ENCODE measurements at regions not wholly inside any gene's neighbourhood (a gene's known extent, or its start where the extent isn't known, plus 50 kb on each side); places are given as distances from the start of the nearest gene placed in this dataset.

DNA sequence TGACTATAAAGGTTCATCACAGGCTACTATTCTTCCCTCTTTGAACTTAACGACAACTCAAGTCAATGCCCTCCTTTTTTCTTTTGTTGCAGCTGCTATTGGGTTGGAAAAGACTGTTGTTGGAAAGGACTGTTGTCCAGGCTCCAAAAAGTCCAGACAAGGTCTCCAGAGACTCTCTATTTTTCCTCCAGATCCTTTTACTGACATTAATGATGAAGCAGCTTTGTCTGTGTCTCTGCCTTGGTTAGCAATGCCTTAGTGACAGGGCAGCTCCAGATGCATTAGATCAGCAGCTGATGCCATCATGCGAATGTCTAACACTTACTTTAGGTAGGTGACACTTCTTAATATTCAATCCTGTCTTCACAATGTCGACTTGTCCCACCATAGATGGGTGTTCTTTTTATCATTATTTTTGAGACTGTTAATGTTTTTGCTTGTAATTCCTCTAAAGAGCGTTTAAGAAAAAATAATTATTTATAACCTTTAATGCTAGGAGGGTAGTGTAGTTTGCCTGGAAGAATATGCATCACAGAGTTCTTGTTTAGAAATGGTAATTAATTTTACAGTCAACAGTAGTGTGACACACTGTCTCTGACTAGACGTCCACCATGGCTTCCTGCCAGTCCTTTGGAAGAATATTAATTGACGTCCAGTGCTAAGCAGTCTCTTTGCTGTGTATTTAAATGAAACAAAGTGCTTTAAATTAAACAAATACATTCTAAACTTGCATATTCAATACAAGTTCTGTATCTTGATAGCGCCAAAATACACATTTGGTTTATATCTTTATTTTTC lies 492.2 kb downstream of the NR2F1-AS1 start:
- ATAC-seq: no peak
- no peak for DNase-seq (ENCODE audit: low spot score in 2 of 2)
- Mint-ChIP-seq H3K36me3 (no peaks in the 10 kb centered on the region), H3K9me3 (peaks cover 15 to 17% of the 10 kb centered on the region in 2 donors), H3K27ac (no peak overlapping the region)

DNA sequence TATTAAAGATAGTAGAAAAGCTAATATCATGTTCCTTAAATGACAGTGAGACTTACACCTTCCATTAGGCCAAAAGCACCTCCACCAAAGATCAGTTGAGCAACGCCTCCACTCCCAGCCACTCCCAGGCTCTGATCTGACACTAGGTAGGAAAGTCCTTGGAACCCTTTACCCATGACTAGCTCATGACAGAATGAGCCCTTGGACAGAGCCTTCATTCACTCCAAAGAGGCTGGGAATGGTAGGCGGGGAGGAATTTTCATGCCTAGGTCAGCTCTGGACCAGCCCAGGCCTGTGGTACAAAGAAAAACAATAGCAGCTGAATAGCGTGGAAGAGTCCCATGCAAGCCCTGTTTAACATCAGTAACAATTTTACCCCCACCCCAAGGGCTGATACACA lies 493.7 kb downstream of the NR2F1-AS1 start:
- Mint-ChIP-seq H3K36me3 (no peaks in the 10 kb centered on the region), H3K27ac (no peak overlapping the region)

DNA sequence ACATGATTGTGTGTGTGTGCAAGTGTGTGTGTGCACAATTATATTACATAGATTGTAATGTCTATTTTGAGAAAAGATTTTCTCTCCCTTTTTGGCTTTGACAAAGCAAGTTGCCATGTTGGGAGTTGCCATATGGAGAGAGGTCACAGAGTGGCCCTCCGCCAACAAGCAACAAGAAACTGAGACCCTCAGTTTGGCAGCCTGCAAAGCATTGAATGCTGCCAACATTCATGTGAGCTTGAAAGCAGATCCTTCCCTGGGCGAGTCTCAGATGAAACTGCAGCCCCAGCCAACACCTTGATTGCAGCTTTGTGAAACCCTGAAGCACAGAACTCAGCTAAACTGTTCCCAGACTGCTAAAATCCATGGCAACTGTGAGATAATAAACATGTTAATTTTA lies 498.0 kb downstream of the NR2F1-AS1 start:
- no peak for ATAC-seq
- Mint-ChIP-seq H3K9me3 (peaks cover 4 to 8% of the 10 kb centered on the region in 2 donors), H3K27ac (no peak overlapping the region), H3K36me3 (no peaks in the 10 kb centered on the region)
- DNase-seq (ENCODE audit: low spot score in 2 of 2): no peak

More for the DNA sequence above, 493.7 kb downstream of the NR2F1-AS1 start:
- H3K9me3 Mint-ChIP-seq: peaks cover 5 to 10% of the 10 kb centered on the region in 2 donors
- DNase-seq (ENCODE audit: low spot score in 2 of 2) (no peak), ATAC-seq (no peak)

DNA sequence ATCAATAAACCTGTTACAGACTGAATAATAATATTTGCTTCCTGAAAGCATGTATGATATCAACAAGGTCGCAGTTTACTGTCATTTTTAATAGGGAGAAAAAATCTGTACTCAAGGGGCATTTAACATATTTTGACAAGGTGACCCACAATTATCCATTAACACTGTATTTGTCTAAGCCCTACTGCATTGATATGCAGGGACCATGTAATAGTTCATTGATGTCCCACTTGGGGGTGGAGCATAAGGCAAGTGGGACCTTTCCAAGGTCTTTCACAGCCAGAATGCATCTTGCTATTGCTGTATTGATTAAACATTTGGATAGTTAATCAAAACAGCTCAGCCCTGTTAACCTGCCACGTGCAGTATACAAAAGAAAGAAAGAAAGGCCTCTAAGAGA lies 502.0 kb downstream of the NR2F1-AS1 start:
- ATAC-seq (no peak), DNase-seq (ENCODE audit: low spot score in 2 of 2) (no peak)
- peaks cover 0 to 3% of the 10 kb centered on the region in 2 donors for H3K9me3 Mint-ChIP-seq
- no peak overlapping the region for H3K27ac Mint-ChIP-seq
- no peaks in the 10 kb centered on the region for H3K36me3 Mint-ChIP-seq

DNA sequence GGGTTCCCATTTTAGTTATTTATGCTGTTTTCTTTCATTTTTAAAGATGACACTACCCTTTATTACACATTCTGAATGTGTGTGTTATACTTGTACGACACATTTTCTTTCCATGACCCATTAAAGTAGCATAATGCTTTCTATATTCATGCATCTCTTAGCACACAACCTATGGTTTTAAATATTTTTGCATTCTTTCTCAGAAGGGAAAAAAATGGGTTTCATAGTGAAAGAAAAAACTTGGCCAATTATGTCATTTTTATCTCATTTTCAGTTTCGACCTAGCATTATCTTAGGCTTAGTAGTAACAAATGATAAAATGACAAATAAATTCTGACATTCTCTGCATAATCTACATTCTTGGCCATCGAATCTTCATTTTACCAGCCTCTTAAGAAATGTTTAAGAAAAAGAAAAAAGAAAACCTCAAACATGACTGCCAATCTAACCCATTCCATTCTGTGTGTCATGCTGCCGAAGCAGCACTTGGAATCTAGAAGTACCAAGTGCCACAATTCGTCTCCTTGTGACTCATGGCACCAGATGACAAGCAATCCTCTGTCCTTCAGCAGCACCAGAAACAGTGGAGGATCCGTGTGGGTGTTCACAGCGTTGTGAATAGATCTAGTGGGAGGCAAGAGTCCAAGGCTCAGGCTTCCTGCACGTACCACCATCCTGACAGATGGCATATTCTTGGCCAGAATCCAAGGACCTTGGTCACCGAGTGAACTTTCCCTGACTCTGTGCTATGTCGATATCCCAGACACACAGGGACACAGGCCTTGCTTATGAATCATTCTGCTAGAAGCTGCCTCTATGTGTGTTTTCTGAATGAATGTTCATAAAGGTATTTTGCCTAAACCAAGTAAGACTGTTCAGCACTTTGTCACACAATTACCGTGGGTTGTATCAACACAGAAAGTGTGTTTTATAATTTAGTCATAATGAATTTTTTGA lies 502.7 kb downstream of the NR2F1-AS1 start:
- peak in 1 of 2 donors; percentile 62 for ATAC-seq
- DNase-seq (ENCODE audit: low spot score in 2 of 2): no peak
- peaks cover 3% of the 10 kb centered on the region in 2 donors for H3K9me3 Mint-ChIP-seq
- no peaks in the 10 kb centered on the region for H3K36me3 Mint-ChIP-seq
- no peak overlapping the region for H3K27ac Mint-ChIP-seq

DNA sequence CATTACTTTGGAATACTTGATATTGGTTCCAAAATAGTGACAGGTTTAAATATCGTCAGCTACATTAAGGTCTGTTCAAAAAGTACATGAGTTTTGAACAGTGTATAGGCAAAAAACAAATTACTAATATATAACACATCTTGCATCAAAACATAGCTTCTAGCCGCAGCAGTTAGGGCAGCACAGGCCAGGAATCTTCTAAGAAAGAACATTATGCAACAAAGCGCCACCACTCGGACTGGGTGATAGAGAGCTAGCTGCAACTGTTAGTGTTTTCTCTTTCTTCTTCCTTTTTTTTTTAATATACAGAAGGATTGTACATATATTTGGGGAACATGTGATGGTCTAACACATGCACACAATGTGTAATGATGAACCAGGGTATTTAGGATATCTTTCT lies 504.5 kb downstream of the NR2F1-AS1 start:
- DNase-seq (ENCODE audit: low spot score in 2 of 2) (no peak), ATAC-seq (no peak)
- Mint-ChIP-seq H3K9me3 (peaks cover 4 to 6% of the 10 kb centered on the region in 2 donors), H3K27ac (no peak overlapping the region), H3K36me3 (no peaks in the 10 kb centered on the region)

DNA sequence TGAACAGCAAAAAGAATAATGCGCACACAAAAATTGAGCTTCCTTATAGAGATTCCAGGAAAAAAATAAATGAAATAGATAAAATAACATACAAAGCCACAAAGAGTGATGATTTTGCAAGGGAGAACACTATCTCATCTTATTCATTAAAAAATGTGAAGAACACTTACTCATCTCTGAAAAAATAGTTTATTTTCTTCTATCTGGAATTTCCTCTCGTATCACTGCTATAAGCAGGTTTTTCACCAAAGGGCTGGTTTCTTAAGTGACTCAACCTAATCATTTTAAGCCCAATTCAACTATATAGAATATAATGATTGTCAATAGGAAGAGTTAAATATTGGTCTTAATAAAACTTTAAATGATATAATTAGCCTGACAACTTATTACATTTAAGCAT lies 504.9 kb downstream of the NR2F1-AS1 start:
- Mint-ChIP-seq H3K9me3 (peaks cover 4 to 7% of the 10 kb centered on the region in 2 donors), H3K27ac (no peak overlapping the region), H3K36me3 (no peaks in the 10 kb centered on the region)
- ATAC-seq (no peak), DNase-seq (ENCODE audit: low spot score in 2 of 2) (no peak)

DNA sequence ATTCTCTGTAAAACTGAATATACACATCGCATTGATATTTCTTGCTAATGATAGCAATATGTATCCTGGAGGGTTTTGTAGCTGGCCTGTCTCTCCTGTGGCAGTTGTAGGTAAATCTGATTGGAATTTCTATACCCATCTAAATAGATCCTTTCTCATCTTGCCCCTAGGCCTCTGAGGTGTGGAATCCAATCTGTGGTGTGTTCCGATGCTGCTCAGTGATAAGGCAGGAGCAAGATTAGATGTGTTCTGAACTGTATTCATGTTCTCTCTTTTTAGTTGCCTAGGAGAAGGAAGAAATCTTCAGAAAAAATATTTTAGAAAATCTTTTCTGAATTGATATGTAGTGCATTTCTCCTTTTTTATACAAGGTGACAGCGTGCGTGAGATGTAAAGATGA lies 507.5 kb downstream of the NR2F1-AS1 start:
- ATAC-seq (no peak), DNase-seq (ENCODE audit: low spot score in 2 of 2) (no peak)
- Mint-ChIP-seq H3K27ac (no peak overlapping the region), H3K9me3 (peaks cover 9 to 12% of the 10 kb centered on the region in 2 donors), H3K36me3 (no peaks in the 10 kb centered on the region)

DNA sequence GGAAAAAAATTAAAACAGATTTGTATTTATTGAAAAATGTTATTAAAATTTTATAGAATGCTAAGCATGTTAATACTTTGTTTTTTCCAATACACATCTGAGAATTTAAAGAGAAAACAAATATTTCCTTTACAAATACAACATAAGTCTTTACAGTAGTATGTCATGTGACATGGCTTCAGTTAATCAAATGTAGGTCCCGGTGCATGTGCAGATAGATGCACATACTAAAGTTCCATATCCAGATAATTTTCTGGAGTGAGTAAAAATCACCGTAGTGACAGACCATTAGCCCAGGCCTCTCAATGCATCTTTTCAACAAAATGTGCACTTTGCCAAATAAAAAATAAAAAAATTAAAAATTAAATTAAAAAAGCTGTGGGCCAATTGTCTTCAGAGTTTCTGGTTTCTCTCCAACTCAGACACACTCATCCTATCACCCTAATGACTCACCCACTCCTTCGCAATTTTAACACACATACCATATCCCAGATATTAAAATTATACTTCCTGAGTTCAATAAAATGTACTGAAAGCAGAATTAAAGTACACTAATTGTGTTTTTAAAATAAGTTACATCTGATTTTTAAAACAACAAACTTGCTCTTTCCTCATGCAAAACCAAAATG lies 508.1 kb downstream of the NR2F1-AS1 start:
- no peaks in the 10 kb centered on the region for H3K36me3 Mint-ChIP-seq
- H3K27ac Mint-ChIP-seq: no peak overlapping the region
- ATAC-seq: no peak
- H3K9me3 Mint-ChIP-seq: peaks cover 9 to 12% of the 10 kb centered on the region in 2 donors
- no peak for DNase-seq (ENCODE audit: low spot score in 2 of 2)

DNA sequence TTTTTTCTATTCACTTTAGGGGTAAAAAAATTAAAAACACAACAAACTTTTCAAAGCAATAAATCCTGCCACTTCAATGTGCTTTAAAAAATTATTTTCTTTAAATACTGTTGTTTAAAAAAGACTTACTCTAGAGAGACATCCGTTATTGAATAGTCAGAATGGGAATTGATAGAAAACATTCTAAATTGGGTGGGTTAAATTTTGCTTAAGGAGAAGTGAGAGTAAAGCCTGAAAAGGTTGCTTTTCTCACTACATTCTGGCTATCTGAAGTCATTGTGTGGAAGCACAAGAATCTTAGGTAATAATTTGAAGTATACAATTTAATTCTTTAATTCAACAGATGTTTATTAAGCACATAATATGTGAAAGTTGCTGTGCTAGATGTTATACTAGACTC lies 509.3 kb downstream of the NR2F1-AS1 start:
- H3K36me3 Mint-ChIP-seq: no peaks in the 10 kb centered on the region
- no peak for DNase-seq (ENCODE audit: low spot score in 2 of 2)
- H3K27ac Mint-ChIP-seq: no peak overlapping the region
- H3K9me3 Mint-ChIP-seq: peaks cover 9 to 12% of the 10 kb centered on the region in 2 donors
- no peak for ATAC-seq

DNA sequence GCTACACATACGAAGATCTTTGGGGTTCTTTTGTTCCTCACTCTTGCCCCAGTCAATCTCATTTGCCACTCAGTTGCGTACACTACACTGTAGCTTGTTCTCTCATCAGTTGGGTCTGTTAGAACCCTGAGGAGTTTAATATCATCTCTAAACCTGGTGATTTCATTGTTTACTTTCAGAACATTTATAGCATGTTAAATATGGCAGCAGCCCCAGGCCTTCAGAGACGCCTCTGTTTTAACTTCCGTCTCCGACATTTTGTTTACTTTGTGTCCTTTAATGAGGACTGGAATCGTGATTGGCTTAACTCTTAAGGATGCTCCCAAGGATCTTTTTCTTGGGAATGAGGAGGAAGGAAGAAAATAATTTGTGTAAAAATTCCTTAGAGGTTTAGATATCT lies 510.1 kb downstream of the NR2F1-AS1 start:
- Mint-ChIP-seq H3K9me3 (peaks cover 9 to 12% of the 10 kb centered on the region in 2 donors), H3K36me3 (no peaks in the 10 kb centered on the region), H3K27ac (no peak overlapping the region)
- no peak for DNase-seq (ENCODE audit: low spot score in 2 of 2)
- ATAC-seq: no peak

DNA sequence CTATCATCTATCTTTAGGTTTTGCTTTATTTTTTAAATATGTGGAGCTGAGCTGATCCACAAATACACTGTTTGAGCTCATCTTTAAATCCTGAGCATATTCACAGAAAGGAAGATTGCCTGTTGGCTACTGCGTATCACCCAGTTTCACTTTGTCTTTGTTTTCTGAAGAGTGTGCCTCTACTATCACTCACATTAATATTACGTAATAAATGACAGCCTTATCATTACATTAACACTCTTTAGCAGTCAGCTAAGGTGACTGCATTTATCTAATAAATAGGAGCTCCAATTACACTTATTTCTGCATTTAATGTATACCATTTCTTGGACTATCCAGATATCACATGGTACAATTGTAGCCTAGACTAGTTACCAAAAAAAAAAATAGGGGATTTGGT lies 511.7 kb downstream of the NR2F1-AS1 start:
- no peak for ATAC-seq
- no peak for DNase-seq (ENCODE audit: low spot score in 2 of 2)
- Mint-ChIP-seq H3K36me3 (no peaks in the 10 kb centered on the region), H3K9me3 (peaks cover 14 to 16% of the 10 kb centered on the region in 2 donors), H3K27ac (no peak overlapping the region)

DNA sequence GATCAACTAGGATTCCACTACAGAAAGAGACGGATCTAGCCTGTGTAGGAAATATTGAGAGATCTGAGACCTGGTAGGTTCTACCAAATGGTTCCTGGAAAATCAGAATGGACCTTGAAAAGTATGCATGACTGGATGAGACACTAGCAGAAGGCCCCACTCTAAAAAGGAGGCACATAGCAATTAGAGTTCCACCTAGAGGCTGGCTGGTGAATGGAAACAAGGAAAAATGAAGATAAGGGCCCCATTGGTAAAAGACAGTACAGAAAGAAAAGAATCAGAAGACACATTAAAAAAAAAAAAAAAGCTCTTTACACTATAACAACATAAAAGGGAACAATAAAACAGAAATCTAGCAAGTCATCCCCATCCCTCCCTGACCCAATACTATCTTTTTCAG lies 518.5 kb downstream of the NR2F1-AS1 start:
- no peak for ATAC-seq
- Mint-ChIP-seq H3K27ac (no peak overlapping the region), H3K36me3 (no peaks in the 10 kb centered on the region), H3K9me3 (peaks cover 5 to 9% of the 10 kb centered on the region in 2 donors)
- DNase-seq (ENCODE audit: low spot score in 2 of 2): no peak

DNA sequence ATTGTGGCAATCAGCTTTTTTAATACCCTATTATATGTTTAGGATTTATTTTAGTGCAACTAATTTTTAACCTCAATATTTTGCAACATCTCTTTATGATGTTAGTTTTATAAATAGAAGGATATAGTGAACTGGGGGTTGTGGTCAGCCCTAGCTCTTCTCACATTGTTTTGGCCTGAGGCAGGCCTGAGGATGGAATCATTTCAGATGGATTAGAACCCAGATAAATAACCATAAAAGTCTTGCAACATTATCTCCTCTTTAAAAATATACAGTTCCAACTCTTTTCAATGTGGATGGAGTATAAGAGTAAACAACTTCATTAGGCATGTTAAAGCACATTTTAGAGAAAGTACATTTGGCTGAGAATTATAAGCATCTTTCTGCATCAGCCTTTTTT lies 522.7 kb downstream of the NR2F1-AS1 start:
- DNase-seq (ENCODE audit: low spot score in 2 of 2) (no peak), ATAC-seq (no peak)
- Mint-ChIP-seq H3K9me3 (peaks cover 0 to 8% of the 10 kb centered on the region in 2 donors), H3K27ac (no peak overlapping the region), H3K36me3 (no peaks in the 10 kb centered on the region)

DNA sequence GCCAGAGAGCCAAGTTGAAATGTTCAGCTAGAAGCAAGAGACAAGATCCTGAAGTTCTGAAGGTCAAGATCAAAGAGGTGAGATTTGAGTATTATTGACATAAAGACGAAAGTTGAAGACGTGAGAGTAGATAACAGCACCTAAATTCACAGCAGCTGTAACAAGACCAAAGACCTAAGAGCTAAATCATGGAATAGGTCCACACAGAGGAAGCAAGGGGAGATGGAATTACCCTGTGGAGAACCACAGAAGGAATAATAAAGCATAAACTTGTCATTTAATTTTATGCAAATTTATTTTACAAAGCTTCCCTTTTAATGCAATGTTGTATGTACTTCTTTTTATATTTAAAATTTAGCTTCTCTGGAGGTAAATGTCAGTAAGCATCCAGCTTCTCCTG lies 523.7 kb downstream of the NR2F1-AS1 start:
- DNase-seq (ENCODE audit: low spot score in 2 of 2): no peak

DNA sequence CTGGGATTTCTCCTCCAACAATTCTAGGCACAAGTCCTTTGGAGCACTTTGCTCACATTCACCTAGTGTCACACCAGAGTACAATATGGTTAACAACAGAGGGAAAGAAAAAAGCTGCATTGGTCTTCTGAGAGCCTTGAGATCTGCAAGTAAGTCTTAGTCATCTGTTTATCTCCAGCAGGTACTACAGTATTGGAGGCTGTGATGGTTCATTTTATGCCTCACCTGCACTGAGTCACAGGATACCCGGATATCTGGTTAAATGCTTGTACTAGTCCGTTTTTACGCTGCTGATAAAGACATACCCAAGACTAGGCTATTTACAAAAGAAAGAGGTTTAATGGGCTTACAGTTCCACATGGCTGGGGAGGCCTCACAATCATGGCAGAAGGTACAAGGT lies 525.0 kb downstream of the NR2F1-AS1 start:
- H3K27ac Mint-ChIP-seq: no peak overlapping the region
- no peak for DNase-seq (ENCODE audit: low spot score in 2 of 2)
- ATAC-seq: no peak
- H3K9me3 Mint-ChIP-seq: peaks cover 0 to 4% of the 10 kb centered on the region in 2 donors
- no peaks in the 10 kb centered on the region for H3K36me3 Mint-ChIP-seq

More for the DNA sequence above, 523.7 kb downstream of the NR2F1-AS1 start:
- Mint-ChIP-seq H3K9me3 (peaks cover 0 to 5% of the 10 kb centered on the region in 2 donors), H3K36me3 (no peaks in the 10 kb centered on the region), H3K27ac (no peak overlapping the region)
- no peak for ATAC-seq

DNA sequence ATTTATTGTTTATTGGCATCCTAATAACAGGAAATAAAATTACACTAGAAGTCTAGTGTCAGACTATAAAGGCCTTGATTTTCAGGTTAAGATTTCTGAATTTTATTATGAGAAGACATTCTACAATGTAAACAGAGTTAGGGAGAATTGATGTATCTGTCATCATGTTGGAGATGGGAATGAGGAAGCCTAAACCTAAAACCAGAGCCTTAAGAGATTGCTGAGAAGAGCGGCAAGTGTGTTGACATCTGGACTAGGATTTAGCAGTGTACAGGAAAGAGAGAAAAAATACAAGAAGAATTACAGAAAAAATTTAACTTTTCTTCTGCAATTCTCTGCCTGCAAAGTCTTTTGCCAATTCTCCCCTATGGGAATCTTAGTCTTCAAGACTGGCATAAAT lies 525.5 kb downstream of the NR2F1-AS1 start:
- DNase-seq (ENCODE audit: low spot score in 2 of 2): no peak
- no peak for ATAC-seq
- Mint-ChIP-seq H3K27ac (no peak overlapping the region), H3K36me3 (no peaks in the 10 kb centered on the region), H3K9me3 (peaks cover 0 to 4% of the 10 kb centered on the region in 2 donors)

Data from activated naive CD4-positive, alpha-beta T cell treated with anti-CD3 and anti-CD28 coated beads, Interleukin-2, amount 50 U/mL, for 72 hours (primary cell).